Osteoblast (primary cell): ENCODE measurements at regions not wholly inside any gene's neighbourhood (a gene's known extent, or its start where the extent isn't known, plus 50 kb on each side); places are given as distances from the start of the nearest gene placed in this dataset.

Experiments used
- DNase-seq: peaks from one replicate; pipeline ENCODE4 v3.0.0; 2011; ENCODE audit warnings: low spot score, mixed read lengths; ENCODE audit not compliant: insufficient read length; ENCODE audit errors: missing footprints
- H2AFZ ChIP-seq: 2 replicates; pipeline ENCODE4 v1.6.0; 2011; ENCODE audit warnings: mild to moderate bottlenecking, low read length
- H3K27ac ChIP-seq: 2 replicates; pipeline ENCODE4 v1.5.1; 2011; ENCODE audit warnings: mild to moderate bottlenecking, low read depth, low read length, moderate library complexity
- H3K27me3 ChIP-seq: 2 replicates; pipeline ENCODE4 v1.6.0; 2012; ENCODE audit warnings: mild to moderate bottlenecking, control low read depth, inconsistent platforms, low read length, moderate library complexity; ENCODE audit not compliant: insufficient read depth
- H3K36me3 ChIP-seq: 2 replicates; pipeline ENCODE4 v1.5.1; 2011; ENCODE audit warnings: mild to moderate bottlenecking, low read length, control low read depth, moderate library complexity; ENCODE audit not compliant: insufficient read depth
- H3K4me1 ChIP-seq: 2 replicates; pipeline ENCODE4 v1.5.1; 2011; ENCODE audit warnings: mild to moderate bottlenecking, low read length, control low read depth, moderate library complexity; ENCODE audit not compliant: insufficient read depth
- H3K4me2 ChIP-seq: 2 replicates; pipeline ENCODE4 v1.6.0; 2011; ENCODE audit warnings: mild to moderate bottlenecking, low read length; ENCODE audit not compliant: insufficient read depth
- H3K4me3 ChIP-seq: fragments of 200-600 bp; sonication (generic); 3 replicates; pipeline ENCODE4 v1.5.1; 2012; ENCODE audit warnings: mild to moderate bottlenecking, low read length, inconsistent platforms; ENCODE audit not compliant: insufficient read depth
- H3K79me2 ChIP-seq: 2 replicates; pipeline ENCODE4 v1.6.0; 2012; ENCODE audit warnings: mild to moderate bottlenecking, low read length, control low read depth, inconsistent platforms; ENCODE audit not compliant: insufficient read depth
- H3K9me3 ChIP-seq: 2 replicates; pipeline ENCODE4 v1.5.1; 2011; ENCODE audit warnings: low read depth, low read length, control low read depth
- H4K20me1 ChIP-seq: 2 replicates; pipeline ENCODE4 v1.6.0; 2012; ENCODE audit warnings: mild to moderate bottlenecking, low read length, control low read depth; ENCODE audit not compliant: insufficient read depth
- CTCF ChIP-seq: IDR thresholded peaks from 2 replicates; pipeline ENCODE4 v1.5.1; 2011; ENCODE audit warnings: mild to moderate bottlenecking, low read depth, low read length, moderate library complexity; ENCODE audit errors: extremely low read depth

GRCh38 chr2:53558867-53559266 lies 208.7 kb upstream of the CHAC2 start:
- H3K9me3 ChIP-seq: no peaks in the 10 kb centered on the region
- H3K4me1 ChIP-seq: no peaks in the 10 kb centered on the region
- H3K79me2 ChIP-seq: no peaks in the 10 kb centered on the region
- H2AFZ ChIP-seq: no peak overlapping the region
- no peak for TF ChIP-seq CTCF
- no peaks in the 10 kb centered on the region for H4K20me1 ChIP-seq
- no peak for DNase-seq
- H3K27ac ChIP-seq: no peak overlapping the region
- no peak overlapping the region for H3K4me3 ChIP-seq
- no peaks in the 10 kb centered on the region for H3K27me3 ChIP-seq
- H3K36me3 ChIP-seq: no peaks in the 10 kb centered on the region
- no peak overlapping the region for H3K4me2 ChIP-seq

GRCh38 chr2:53549497-53549896 lies 218.1 kb upstream of the CHAC2 start:
- no peak overlapping the region for H2AFZ ChIP-seq
- H3K4me3 ChIP-seq: no peak overlapping the region
- no peaks in the 10 kb centered on the region for H4K20me1 ChIP-seq
- DNase-seq: no peak
- no peak overlapping the region for H3K4me2 ChIP-seq
- no peaks in the 10 kb centered on the region for H3K4me1 ChIP-seq
- no peaks in the 10 kb centered on the region for H3K9me3 ChIP-seq
- no peak for TF ChIP-seq CTCF
- no peaks in the 10 kb centered on the region for H3K79me2 ChIP-seq
- H3K27me3 ChIP-seq: no peaks in the 10 kb centered on the region
- H3K36me3 ChIP-seq: no peaks in the 10 kb centered on the region
- no peak overlapping the region for H3K27ac ChIP-seq

- H3K27ac ChIP-seq: no peak overlapping the region
Measured at GRCh38 chr2:53545604-53546003, 222.0 kb upstream of the CHAC2 start.

GRCh38 chr2:53544871-53545558 lies 222.6 kb upstream of the CHAC2 start:
- Histone ChIP-seq H3K27me3 (no peaks in the 10 kb centered on the region), H3K27ac (no peak overlapping the region), H4K20me1 (no peaks in the 10 kb centered on the region), H3K4me2 (no peak overlapping the region), H3K9me3 (no peaks in the 10 kb centered on the region), H2AFZ (no peak overlapping the region), H3K4me3 (no peak overlapping the region), H3K79me2 (no peaks in the 10 kb centered on the region), H3K4me1 (no peaks in the 10 kb centered on the region), H3K36me3 (no peaks in the 10 kb centered on the region)
- no peak for TF ChIP-seq CTCF
- DNase-seq: no peak

More at GRCh38 chr2:53545604-53546003, 222.0 kb upstream of the CHAC2 start:
- no peaks in the 10 kb centered on the region for H4K20me1 ChIP-seq
- H3K36me3 ChIP-seq: no peaks in the 10 kb centered on the region
- H3K27me3 ChIP-seq: no peaks in the 10 kb centered on the region
- H3K4me2 ChIP-seq: no peak overlapping the region
- H3K4me1 ChIP-seq: no peaks in the 10 kb centered on the region
- DNase-seq: no peak
- no peak overlapping the region for H2AFZ ChIP-seq
- no peak overlapping the region for H3K4me3 ChIP-seq
- TF ChIP-seq CTCF: no peak
- no peaks in the 10 kb centered on the region for H3K79me2 ChIP-seq
- H3K9me3 ChIP-seq: no peaks in the 10 kb centered on the region
